ENCODE measurements at regions not wholly inside any gene's neighbourhood (a gene's known extent, or its start where the extent isn't known, plus 50 kb on each side); places are given as distances from the start of the nearest gene placed in this dataset.

DNA sequence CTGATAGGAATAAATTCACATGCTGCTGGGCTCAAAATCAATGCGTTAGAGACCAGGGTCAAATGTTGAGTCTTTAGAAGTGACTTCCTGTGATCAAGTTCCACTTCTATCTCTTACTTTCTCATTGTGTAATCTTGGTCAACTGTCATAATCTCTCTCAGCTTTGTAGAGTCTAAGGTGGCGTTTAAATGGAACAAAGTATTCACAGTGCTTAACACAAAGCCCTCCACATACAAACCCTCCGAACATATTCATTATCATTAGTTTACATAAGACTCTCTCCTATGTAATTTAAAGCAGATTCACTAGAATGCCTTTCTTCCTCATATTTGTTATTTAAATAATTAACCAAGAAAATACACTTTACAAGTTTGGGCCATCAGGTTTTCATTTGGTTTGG, 1044.1 kb downstream of the EFNB2 start:
- Mint-ChIP-seq H3K36me3 (no peaks in the 10 kb centered on the region), H3K4me1 (no peaks in the 10 kb centered on the region), H3K9me3 (no peaks in the 10 kb centered on the region), H3K27ac (no peak overlapping the region), H3K4me3 (no peak overlapping the region), H3K27me3 (peaks cover 0 to under 1% of the 10 kb centered on the region in 2 donors)
- no CpG with 5 or more reads among the region's 3 CpGs for WGBS (ENCODE audit: insufficient coverage)
- ATAC-seq (replicated peaks in 1 of 4), result no peak
- H3K27me3 ChIP-seq (replicated peaks in 1 of 2; ENCODE audit: control insufficient read depth in 2 of 2, extremely low read depth in 1 of 2, insufficient read depth in 2 of 2, low read length in 1 of 2), result no peaks in the 10 kb centered on the region
- H3K9me3 ChIP-seq, result no peaks in the 10 kb centered on the region
- H3K36me3 ChIP-seq (ENCODE audit: control insufficient read depth in 2 of 2, extremely low read depth in 1 of 2, insufficient read depth in 1 of 2, low read length in 1 of 2), result no peaks in the 10 kb centered on the region
- POLR2A ChIA-PET, result no interaction called here
- H3K4me3 ChIP-seq (ENCODE audit: control insufficient read depth in 1 of 2, extremely low read depth in 1 of 2, low read length in 1 of 2), result no peak overlapping the region
- no peak overlapping the region for H3K27ac ChIP-seq (ENCODE audit: low read length)
- H3K4me1 ChIP-seq (ENCODE audit: control insufficient read depth in 1 of 2, extremely low read depth in 1 of 2, insufficient read depth in 2 of 2, low read length in 2 of 2), result no peaks in the 10 kb centered on the region
- CTCF ChIA-PET, result no interaction called here
- DNase-seq, result no peak

DNA sequence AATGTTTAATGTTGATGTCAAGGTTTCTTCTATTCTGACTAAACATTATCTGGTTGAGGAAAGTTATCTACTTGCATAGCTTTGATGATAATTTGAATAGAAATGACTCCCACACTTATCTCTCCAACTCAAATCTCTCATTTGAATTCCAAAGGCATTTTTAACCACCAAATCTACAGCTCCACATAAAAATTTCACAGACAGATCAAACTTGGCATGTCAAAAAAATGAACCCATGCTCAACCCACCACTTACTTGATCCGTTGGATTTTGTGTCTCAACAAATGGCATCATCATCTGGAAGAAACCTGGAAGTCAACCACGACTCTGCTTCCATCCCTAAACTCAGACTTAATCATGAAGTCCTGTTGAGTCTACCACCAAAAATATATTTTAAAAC, 1050.4 kb downstream of the EFNB2 start:
- ATAC-seq (replicated peaks in 1 of 4), result no peak
- Mint-ChIP-seq H3K9me3 (peaks cover 0 to 12% (median 3%) of the 10 kb centered on the region in 3 donors), H3K36me3 (no peaks in the 10 kb centered on the region), H3K4me3 (no peak overlapping the region), H3K27me3 (peaks cover 0 to 11% of the 10 kb centered on the region in 2 donors), H3K4me1 (no peaks in the 10 kb centered on the region), H3K27ac (no peak overlapping the region)
- POLR2A ChIA-PET, result no interaction called here
- Histone ChIP-seq H3K4me1 (ENCODE audit: control insufficient read depth in 1 of 2, extremely low read depth in 1 of 2, insufficient read depth in 2 of 2, low read length in 2 of 2) (no peaks in the 10 kb centered on the region), H3K27ac (ENCODE audit: low read length) (no peak overlapping the region), H3K9me3 (no peaks in the 10 kb centered on the region), H3K4me3 (ENCODE audit: control insufficient read depth in 1 of 2, extremely low read depth in 1 of 2, low read length in 1 of 2) (no peak overlapping the region), H3K36me3 (ENCODE audit: control insufficient read depth in 2 of 2, extremely low read depth in 1 of 2, insufficient read depth in 1 of 2, low read length in 1 of 2) (no peaks in the 10 kb centered on the region), H3K27me3 (replicated peaks in 1 of 2; ENCODE audit: control insufficient read depth in 2 of 2, extremely low read depth in 1 of 2, insufficient read depth in 2 of 2, low read length in 1 of 2) (no peaks in the 10 kb centered on the region)
- CTCF ChIA-PET, result interaction anchor here (0.5 to 0.7 kb wide), 2 partner anchors 92 to 1564 kb away, joined by 3 read pairs; no protein-coding TSS in a partner anchor
- no peak for DNase-seq
- 89% methylated on average over 1 of the region's 2 CpGs for WGBS (ENCODE audit: insufficient coverage)

DNA sequence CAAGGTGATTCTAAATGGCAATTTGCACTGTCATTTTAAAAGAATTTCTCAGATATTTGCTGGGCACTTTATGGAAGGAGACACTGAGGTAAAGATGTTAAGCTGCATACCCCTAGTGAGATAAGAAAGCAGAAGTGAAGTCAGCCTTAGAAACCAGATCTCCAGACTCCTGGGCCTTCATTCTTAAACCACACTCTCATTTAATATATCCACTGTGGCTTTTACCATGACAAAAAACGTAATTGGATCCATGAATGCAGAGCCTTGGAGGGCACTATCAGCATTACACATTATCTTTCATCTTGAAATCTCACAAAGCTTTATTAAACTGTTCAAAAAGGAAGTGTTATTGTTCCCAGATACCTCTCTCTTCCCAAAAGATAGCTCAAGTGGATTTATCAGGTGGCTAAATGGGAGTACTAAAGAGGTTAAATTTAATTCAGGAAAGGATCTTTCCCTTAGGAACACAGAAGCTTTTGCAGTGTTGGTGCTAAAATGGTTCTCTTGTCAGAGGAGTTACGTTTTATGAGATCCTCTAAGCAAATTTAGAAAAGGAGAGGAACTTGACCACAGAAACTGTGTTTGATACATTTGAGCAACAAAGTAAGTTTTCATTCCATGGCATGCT, 1060.4 kb downstream of the EFNB2 start:
- Mint-ChIP-seq H3K27ac (no peak overlapping the region), H3K4me3 (no peak overlapping the region), H3K9me3 (no peaks in the 10 kb centered on the region), H3K27me3 (no peaks in the 10 kb centered on the region), H3K4me1 (no peaks in the 10 kb centered on the region), H3K36me3 (no peaks in the 10 kb centered on the region)
- no peaks in the 10 kb centered on the region for H3K36me3 ChIP-seq (ENCODE audit: control insufficient read depth in 2 of 2, extremely low read depth in 1 of 2, insufficient read depth in 1 of 2, low read length in 1 of 2)
- H3K27me3 ChIP-seq (replicated peaks in 1 of 2; ENCODE audit: control insufficient read depth in 2 of 2, extremely low read depth in 1 of 2, insufficient read depth in 2 of 2, low read length in 1 of 2), result no peaks in the 10 kb centered on the region
- no peak overlapping the region for H3K4me3 ChIP-seq (ENCODE audit: control insufficient read depth in 1 of 2, extremely low read depth in 1 of 2, low read length in 1 of 2)
- no peaks in the 10 kb centered on the region for H3K4me1 ChIP-seq (ENCODE audit: control insufficient read depth in 1 of 2, extremely low read depth in 1 of 2, insufficient read depth in 2 of 2, low read length in 2 of 2)
- WGBS (ENCODE audit: insufficient coverage), result 67% methylated on average over 1 of the region's 2 CpGs
- POLR2A ChIA-PET, result no interaction called here
- DNase-seq, result no peak
- CTCF ChIA-PET, result no interaction called here
- ATAC-seq (replicated peaks in 1 of 4), result no peak
- H3K27ac ChIP-seq (ENCODE audit: low read length), result no peak overlapping the region
- H3K9me3 ChIP-seq, result no peaks in the 10 kb centered on the region

DNA sequence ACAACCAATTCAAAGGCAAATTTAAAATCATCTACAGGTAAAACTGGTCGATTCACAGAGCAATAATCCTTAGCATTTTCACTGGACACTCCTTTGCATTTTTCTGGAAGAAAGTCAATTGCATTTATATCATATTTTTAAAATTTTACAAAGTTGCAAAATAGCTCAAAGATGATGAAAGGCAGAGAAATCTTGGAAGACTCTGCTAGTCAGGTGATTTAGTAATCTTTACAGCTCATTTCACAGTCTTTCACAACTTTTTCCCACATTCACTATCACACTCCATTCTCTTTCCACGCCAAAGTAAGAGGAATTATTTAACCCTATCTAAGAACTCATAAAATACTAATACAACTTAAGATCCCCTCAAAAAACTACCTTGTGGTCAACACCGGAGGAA, 1063.8 kb downstream of the EFNB2 start:
- ChIA-PET CTCF (no interaction called here), POLR2A (no interaction called here)
- Histone ChIP-seq H3K9me3 (no peaks in the 10 kb centered on the region), H3K27me3 (replicated peaks in 1 of 2; ENCODE audit: control insufficient read depth in 2 of 2, extremely low read depth in 1 of 2, insufficient read depth in 2 of 2, low read length in 1 of 2) (no peaks in the 10 kb centered on the region), H3K4me1 (ENCODE audit: control insufficient read depth in 1 of 2, extremely low read depth in 1 of 2, insufficient read depth in 2 of 2, low read length in 2 of 2) (no peaks in the 10 kb centered on the region), H3K36me3 (ENCODE audit: control insufficient read depth in 2 of 2, extremely low read depth in 1 of 2, insufficient read depth in 1 of 2, low read length in 1 of 2) (no peaks in the 10 kb centered on the region), H3K27ac (ENCODE audit: low read length) (no peak overlapping the region), H3K4me3 (ENCODE audit: control insufficient read depth in 1 of 2, extremely low read depth in 1 of 2, low read length in 1 of 2) (no peak overlapping the region)
- DNase-seq, result no peak
- no peak overlapping the region for H3K4me3 Mint-ChIP-seq
- H3K36me3 Mint-ChIP-seq, result no peaks in the 10 kb centered on the region
- H3K9me3 Mint-ChIP-seq, result peaks cover 0 to 3% (median 0%) of the 10 kb centered on the region in 3 donors
- WGBS (ENCODE audit: insufficient coverage), result no CpG with 5 or more reads among the region's 3 CpGs
- ATAC-seq (replicated peaks in 1 of 4), result no peak
- no peak overlapping the region for H3K27ac Mint-ChIP-seq
- no peaks in the 10 kb centered on the region for H3K4me1 Mint-ChIP-seq
- H3K27me3 Mint-ChIP-seq, result no peaks in the 10 kb centered on the region

DNA sequence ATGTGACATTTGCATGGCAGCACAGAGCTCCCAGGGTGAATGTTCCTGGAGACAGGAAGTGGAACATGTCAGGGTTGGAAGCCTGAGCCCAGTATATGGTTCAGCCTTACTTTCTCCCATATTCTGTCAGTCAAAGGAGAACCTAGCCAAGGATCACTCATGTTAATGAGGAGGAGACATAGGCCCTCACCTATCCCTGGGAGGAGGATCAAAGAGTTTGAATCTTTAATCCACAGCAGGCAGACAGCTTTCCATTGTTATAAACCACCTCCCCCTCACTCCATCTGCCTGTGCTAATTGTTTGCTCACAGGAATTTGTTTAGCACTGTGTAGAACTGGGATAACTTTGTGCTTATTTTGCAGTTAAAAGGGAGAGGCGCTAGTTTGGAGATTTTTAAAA, 1069.1 kb downstream of the EFNB2 start:
- no CpG with 5 or more reads among the region's 1 CpG for WGBS (ENCODE audit: insufficient coverage)
- Mint-ChIP-seq H3K27ac (no peak overlapping the region), H3K27me3 (no peaks in the 10 kb centered on the region), H3K36me3 (no peaks in the 10 kb centered on the region), H3K4me3 (no peak overlapping the region), H3K9me3 (peaks cover 0 to 11% (median 0%) of the 10 kb centered on the region in 3 donors), H3K4me1 (no peaks in the 10 kb centered on the region)
- H3K4me3 ChIP-seq (ENCODE audit: control insufficient read depth in 1 of 2, extremely low read depth in 1 of 2, low read length in 1 of 2), result no peak overlapping the region
- H3K36me3 ChIP-seq (ENCODE audit: control insufficient read depth in 2 of 2, extremely low read depth in 1 of 2, insufficient read depth in 1 of 2, low read length in 1 of 2), result no peaks in the 10 kb centered on the region
- POLR2A ChIA-PET, result no interaction called here
- no peaks in the 10 kb centered on the region for H3K27me3 ChIP-seq (replicated peaks in 1 of 2; ENCODE audit: control insufficient read depth in 2 of 2, extremely low read depth in 1 of 2, insufficient read depth in 2 of 2, low read length in 1 of 2)
- no peak for ATAC-seq (replicated peaks in 1 of 4)
- no peak for DNase-seq
- H3K4me1 ChIP-seq (ENCODE audit: control insufficient read depth in 1 of 2, extremely low read depth in 1 of 2, insufficient read depth in 2 of 2, low read length in 2 of 2), result no peaks in the 10 kb centered on the region
- CTCF ChIA-PET, result no interaction called here
- H3K27ac ChIP-seq (ENCODE audit: low read length), result no peak overlapping the region
- no peaks in the 10 kb centered on the region for H3K9me3 ChIP-seq

DNA sequence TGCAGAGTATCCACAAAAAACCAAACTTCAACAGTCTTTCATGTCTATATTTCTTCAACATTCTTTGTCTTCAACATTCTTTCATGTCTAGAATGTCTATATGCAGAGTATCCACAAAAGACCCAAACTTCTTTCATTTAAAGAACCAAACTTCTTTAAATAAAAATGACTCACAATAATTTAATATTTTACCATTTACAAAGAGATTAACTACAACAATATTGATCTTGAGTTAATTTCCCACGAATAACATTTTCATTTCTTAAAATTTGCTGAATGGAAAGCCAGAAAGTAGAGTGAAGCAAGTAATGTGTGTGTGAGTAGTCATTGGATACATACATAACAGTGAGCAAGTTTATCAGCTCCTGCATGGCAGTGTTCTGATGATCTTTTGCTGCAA, 1069.7 kb downstream of the EFNB2 start, which contains the start of gene DAOA:
DAOA (plus strand) TSS at position 301 of the 400 bp plus-strand sequence.
- DNase-seq (no peak), ATAC-seq (replicated peaks in 1 of 4) (no peak)
- H3K27me3 ChIP-seq (replicated peaks in 1 of 2; ENCODE audit: control insufficient read depth in 2 of 2, extremely low read depth in 1 of 2, insufficient read depth in 2 of 2, low read length in 1 of 2), result no peaks in the 10 kb centered on the region
- Mint-ChIP-seq H3K9me3 (peaks cover 0 to 11% (median 0%) of the 10 kb centered on the region in 3 donors), H3K4me1 (no peaks in the 10 kb centered on the region), H3K4me3 (no peak within 1 kb of the TSS), H3K27me3 (no peaks in the 10 kb centered on the region), H3K36me3 (no peaks in the 10 kb centered on the region), H3K27ac (no peak within 1 kb of the TSS)
- no peak within 1 kb of the TSS for H3K4me3 ChIP-seq (ENCODE audit: control insufficient read depth in 1 of 2, extremely low read depth in 1 of 2, low read length in 1 of 2)
- POLR2A ChIA-PET, result no interaction called here
- no CpG with 5 or more reads among the region's 1 CpG for WGBS (ENCODE audit: insufficient coverage)
- CTCF ChIA-PET, result no interaction called here
- no peaks in the 10 kb centered on the region for H3K9me3 ChIP-seq
- no peak within 1 kb of the TSS for H3K27ac ChIP-seq (ENCODE audit: low read length)
- H3K4me1 ChIP-seq (ENCODE audit: control insufficient read depth in 1 of 2, extremely low read depth in 1 of 2, insufficient read depth in 2 of 2, low read length in 2 of 2), result no peaks in the 10 kb centered on the region
- H3K36me3 ChIP-seq (ENCODE audit: control insufficient read depth in 2 of 2, extremely low read depth in 1 of 2, insufficient read depth in 1 of 2, low read length in 1 of 2), result no peaks in the 10 kb centered on the region

DNA sequence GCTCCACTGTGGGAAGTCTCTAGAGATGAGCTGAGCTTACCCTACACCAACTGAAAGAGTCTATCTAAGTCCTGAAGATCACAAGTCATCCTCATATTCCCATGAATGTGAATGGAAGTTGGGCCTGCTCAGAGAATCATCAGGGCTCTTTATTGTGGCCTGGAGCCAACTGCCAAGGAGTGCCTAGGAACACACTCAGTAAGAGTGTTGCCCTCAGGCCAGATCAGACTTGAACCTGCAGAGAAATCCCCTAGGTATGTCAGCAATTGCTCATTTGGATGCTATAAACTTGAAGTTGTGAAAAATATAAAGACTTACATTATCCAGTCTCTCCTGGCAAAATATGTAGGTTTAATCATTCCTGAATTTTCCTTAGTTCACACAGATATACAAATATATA, 1070.2 kb downstream of the EFNB2 start:
- no peaks in the 10 kb centered on the region for H3K4me1 ChIP-seq (ENCODE audit: control insufficient read depth in 1 of 2, extremely low read depth in 1 of 2, insufficient read depth in 2 of 2, low read length in 2 of 2)
- no peaks in the 10 kb centered on the region for H3K27me3 Mint-ChIP-seq
- no peak for ATAC-seq (replicated peaks in 1 of 4)
- ChIA-PET CTCF (no interaction called here), POLR2A (no interaction called here)
- H3K9me3 ChIP-seq, result no peaks in the 10 kb centered on the region
- no peak for DNase-seq
- no peak overlapping the region for H3K4me3 Mint-ChIP-seq
- H3K27me3 ChIP-seq (replicated peaks in 1 of 2; ENCODE audit: control insufficient read depth in 2 of 2, extremely low read depth in 1 of 2, insufficient read depth in 2 of 2, low read length in 1 of 2), result no peaks in the 10 kb centered on the region
- no peak overlapping the region for H3K4me3 ChIP-seq (ENCODE audit: control insufficient read depth in 1 of 2, extremely low read depth in 1 of 2, low read length in 1 of 2)
- H3K27ac ChIP-seq (ENCODE audit: low read length), result no peak overlapping the region
- H3K36me3 ChIP-seq (ENCODE audit: control insufficient read depth in 2 of 2, extremely low read depth in 1 of 2, insufficient read depth in 1 of 2, low read length in 1 of 2), result no peaks in the 10 kb centered on the region
- H3K36me3 Mint-ChIP-seq, result no peaks in the 10 kb centered on the region
- peaks cover 0 to 11% (median 0%) of the 10 kb centered on the region in 3 donors for H3K9me3 Mint-ChIP-seq
- H3K27ac Mint-ChIP-seq, result no peak overlapping the region
- H3K4me1 Mint-ChIP-seq, result no peaks in the 10 kb centered on the region
